Breast epithelium (tissue), 4 donors: ENCODE measurements at regions not wholly inside any gene's neighbourhood (a gene's known extent, or its start where the extent isn't known, plus 50 kb on each side); places are given as distances from the start of the nearest gene placed in this dataset.

Experiments
- DNase-seq, 2 donors: peaks; one replicate each; pipeline ENCODE4 v3.0.0-alpha.2; 2019; ENCODE audit warnings: low spot score in 2 of 2
- H3K27ac ChIP-seq, 2 donors: fragments of 200-600 bp; sonication (generic) in 1 of 2; one replicate each; pipeline ENCODE4 v1.5.1; 2016 to 2019; ENCODE audit warnings: mild to moderate bottlenecking in 1 of 2
- H3K27me3 ChIP-seq, 2 donors: fragments of 200-600 bp; sonication (generic) in 1 of 2; one replicate each; pipeline versions ENCODE4 v1.5.1 to v1.6.0; 2017 to 2019; ENCODE audit warnings: control low read depth in 1 of 2, mild to moderate bottlenecking in 1 of 2
- H3K36me3 ChIP-seq: fragments of 200-600 bp; one replicate; pipeline ENCODE4 v1.5.1; 2019
- H3K4me1 ChIP-seq, 2 donors: fragments of 200-600 bp; sonication (generic); one replicate each; pipeline ENCODE4 v1.5.1; 2016 to 2019; ENCODE audit warnings: control low read depth in 1 of 2
- H3K4me3 ChIP-seq, 3 donors: fragments of 200-600 bp; sonication (generic); 1 replicate in 2 of 3; 2 replicates in 1 of 3; pipeline ENCODE4 v1.5.1; 2016 to 2019; ENCODE audit warnings: mild to moderate bottlenecking in 3 of 3, moderate library complexity in 2 of 3
- H3K9me3 ChIP-seq, 2 donors: fragments of 200-600 bp; sonication (generic) in 1 of 2; one replicate each; pipeline ENCODE4 v1.5.1; 2016 to 2019; ENCODE audit warnings: control low read depth in 1 of 2
- POLR2A ChIP-seq: fragments of 450-650 bp; IDR thresholded peaks from one replicate; pipeline ENCODE4 v1.6.1; 2016; ENCODE audit warnings: antibody characterized with exemption, mild to moderate bottlenecking, moderate library complexity
- POLR2AphosphoS5 ChIP-seq, 3 donors: sonication (generic); formaldehyde crosslinking; IDR thresholded peaks; one replicate each; pipeline ENCODE4 v1.6.1; 2017; ENCODE audit warnings: antibody characterized with exemption in 3 of 3
- intact Hi-C: fragments of 100-400 bp; cut with DNase I; formaldehyde crosslinking; loops from one replicate; pipeline ENCODE4 v1.15.1; 2023; ENCODE audit warnings: low total_unique reads
- TF ChIP-seq, protein P1 (sequence below), 3 donors: fragments of 450-650 bp; IDR thresholded peaks; one replicate each; pipeline ENCODE4 v1.5.1; 2016 to 2017; ENCODE audit warnings: antibody characterized with exemption in 3 of 3, mild to moderate bottlenecking in 3 of 3, moderate library complexity in 3 of 3

GRCh38 chr12:78430551-78430950 lies 434.0 kb upstream of the SYT1 start:
- DNase-seq: no peak
- Histone ChIP-seq H3K27ac (no peak overlapping the region), H3K4me3 (no peak overlapping the region), H3K9me3 (peaks cover 0 to 6% of the 10 kb centered on the region in 2 donors), H3K4me1 (no peaks in the 10 kb centered on the region), H3K36me3 (no peaks in the 10 kb centered on the region), H3K27me3 (no peaks in the 10 kb centered on the region)
- TF ChIP-seq, protein P1, sequence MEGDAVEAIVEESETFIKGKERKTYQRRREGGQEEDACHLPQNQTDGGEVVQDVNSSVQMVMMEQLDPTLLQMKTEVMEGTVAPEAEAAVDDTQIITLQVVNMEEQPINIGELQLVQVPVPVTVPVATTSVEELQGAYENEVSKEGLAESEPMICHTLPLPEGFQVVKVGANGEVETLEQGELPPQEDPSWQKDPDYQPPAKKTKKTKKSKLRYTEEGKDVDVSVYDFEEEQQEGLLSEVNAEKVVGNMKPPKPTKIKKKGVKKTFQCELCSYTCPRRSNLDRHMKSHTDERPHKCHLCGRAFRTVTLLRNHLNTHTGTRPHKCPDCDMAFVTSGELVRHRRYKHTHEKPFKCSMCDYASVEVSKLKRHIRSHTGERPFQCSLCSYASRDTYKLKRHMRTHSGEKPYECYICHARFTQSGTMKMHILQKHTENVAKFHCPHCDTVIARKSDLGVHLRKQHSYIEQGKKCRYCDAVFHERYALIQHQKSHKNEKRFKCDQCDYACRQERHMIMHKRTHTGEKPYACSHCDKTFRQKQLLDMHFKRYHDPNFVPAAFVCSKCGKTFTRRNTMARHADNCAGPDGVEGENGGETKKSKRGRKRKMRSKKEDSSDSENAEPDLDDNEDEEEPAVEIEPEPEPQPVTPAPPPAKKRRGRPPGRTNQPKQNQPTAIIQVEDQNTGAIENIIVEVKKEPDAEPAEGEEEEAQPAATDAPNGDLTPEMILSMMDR (IDR thresholded peaks at IDR 0.05): no peak
- TF ChIP-seq POLR2A (no peak), POLR2AphosphoS5 (IDR thresholded peaks at IDR 0.05) (no peak)
- intact Hi-C loops: no loop called here

DNA sequence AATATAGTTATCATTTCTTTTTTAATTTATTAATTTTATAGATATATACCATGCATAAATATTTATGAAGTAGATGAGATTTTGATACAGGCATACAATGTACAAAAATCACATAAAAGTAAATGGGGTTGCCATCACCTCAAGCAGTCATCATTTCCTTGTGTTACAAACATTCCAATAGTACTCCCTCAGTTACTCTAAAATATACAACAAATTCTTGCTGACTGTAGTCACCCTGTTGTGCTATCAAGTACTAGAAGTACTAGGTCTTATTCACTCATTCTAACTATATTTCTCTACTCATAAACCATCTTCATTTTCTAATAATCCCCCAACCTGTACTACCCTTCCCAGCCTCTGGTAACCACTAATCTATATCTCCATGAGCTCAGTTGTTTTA lies 432.6 kb upstream of the SYT1 start:
- Histone ChIP-seq H3K36me3 (no peaks in the 10 kb centered on the region), H3K9me3 (peaks cover 0 to 6% of the 10 kb centered on the region in 2 donors), H3K4me1 (no peaks in the 10 kb centered on the region), H3K4me3 (no peak overlapping the region), H3K27me3 (no peaks in the 10 kb centered on the region), H3K27ac (no peak overlapping the region)
- DNase-seq: no peak
- intact Hi-C loops: no loop called here
- TF ChIP-seq POLR2AphosphoS5 (IDR thresholded peaks at IDR 0.05) (no peak), POLR2A (no peak)
- TF ChIP-seq, protein P1 (IDR thresholded peaks at IDR 0.05): no peak

DNA sequence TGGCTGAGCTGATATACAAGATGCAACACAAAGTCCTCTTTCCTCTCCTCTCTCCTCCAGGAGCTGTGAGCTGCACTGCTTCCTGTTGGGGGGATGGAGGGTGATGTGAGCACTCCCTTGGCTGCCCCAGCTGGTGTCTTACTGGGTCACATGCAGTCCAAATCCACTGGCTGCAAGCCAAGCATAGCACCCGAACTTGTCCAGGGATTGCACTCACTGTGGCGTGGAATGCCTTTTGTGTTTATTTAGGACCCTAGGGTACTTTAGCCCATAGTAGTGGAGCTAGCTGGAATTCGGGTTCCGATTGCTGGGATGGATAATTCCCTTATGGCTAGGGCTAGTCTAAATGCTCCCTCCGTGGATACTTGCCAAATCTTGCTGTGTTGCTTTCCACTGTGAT lies 424.9 kb upstream of the SYT1 start:
- Histone ChIP-seq H3K36me3 (no peaks in the 10 kb centered on the region), H3K4me1 (no peaks in the 10 kb centered on the region), H3K4me3 (no peak overlapping the region), H3K27ac (no peak overlapping the region), H3K9me3 (peaks cover 13 to 23% of the 10 kb centered on the region in 2 donors), H3K27me3 (no peaks in the 10 kb centered on the region)
- TF ChIP-seq POLR2A: no peak
- TF ChIP-seq, protein P1 (IDR thresholded peaks at IDR 0.05): no peak
- TF ChIP-seq POLR2AphosphoS5 (IDR thresholded peaks at IDR 0.05): no peak
- DNase-seq: no peak
- intact Hi-C loops: no loop called here

DNA sequence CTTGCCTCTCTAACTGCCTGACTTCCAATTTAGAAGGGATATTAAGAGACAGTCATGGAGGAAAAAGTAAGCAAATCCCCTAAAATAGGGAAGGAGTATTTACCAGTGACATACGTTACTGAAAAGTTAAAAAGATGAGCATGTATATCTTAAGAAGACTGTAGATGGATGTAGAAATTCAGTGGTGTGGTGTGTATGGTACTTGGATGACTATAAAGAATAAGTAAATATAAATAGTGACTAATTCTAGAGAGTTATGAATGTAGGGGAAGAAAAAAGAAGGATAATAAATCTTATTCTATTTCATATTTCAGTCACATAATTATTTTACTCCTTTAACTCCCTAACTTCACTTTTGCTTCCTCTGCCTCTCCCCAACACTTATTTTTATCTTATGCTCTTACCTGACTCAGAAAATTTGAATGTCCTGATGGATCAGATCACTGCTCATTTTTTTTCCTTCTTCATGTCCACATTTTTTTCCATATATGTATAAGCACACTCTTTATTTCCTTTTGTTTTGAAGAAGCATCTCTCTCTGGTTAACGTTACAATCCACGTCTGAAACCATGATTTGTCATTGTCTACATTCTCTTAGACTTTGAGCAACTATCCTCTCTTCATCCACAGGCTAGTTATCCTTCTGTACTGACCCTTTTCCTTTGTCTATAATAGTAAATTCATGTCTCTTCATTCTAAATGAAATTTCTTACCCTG lies 422.7 kb upstream of the SYT1 start:
- H3K9me3 ChIP-seq: peaks cover 13 to 23% of the 10 kb centered on the region in 2 donors
- TF ChIP-seq, protein P1 (IDR thresholded peaks at IDR 0.05): no peak
- TF ChIP-seq POLR2A: no peak
- TF ChIP-seq POLR2AphosphoS5 (IDR thresholded peaks at IDR 0.05): no peak
- no peak overlapping the region for H3K4me3 ChIP-seq
- H3K36me3 ChIP-seq: no peaks in the 10 kb centered on the region
- H3K4me1 ChIP-seq: no peaks in the 10 kb centered on the region
- intact Hi-C loops: no loop called here
- no peaks in the 10 kb centered on the region for H3K27me3 ChIP-seq
- no peak overlapping the region for H3K27ac ChIP-seq
- no peak for DNase-seq

DNA sequence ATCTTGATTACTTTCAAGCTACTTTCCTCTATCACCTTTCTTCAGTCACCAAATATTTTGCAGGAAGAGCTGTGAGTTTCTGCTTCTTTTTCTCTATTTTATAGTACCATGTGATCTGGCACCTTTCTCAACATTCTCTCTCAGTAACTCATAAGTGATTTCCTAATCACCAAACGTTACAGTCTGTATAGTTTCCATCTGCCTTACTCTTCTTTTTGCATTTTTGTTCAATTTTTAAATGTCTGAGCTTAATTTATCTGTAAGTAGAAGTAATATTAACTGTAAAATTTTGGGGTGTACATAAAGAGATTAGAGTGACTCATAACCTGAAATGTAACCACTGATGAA lies 422.1 kb upstream of the SYT1 start:
- no peak for TF ChIP-seq POLR2AphosphoS5 (IDR thresholded peaks at IDR 0.05)
- TF ChIP-seq, protein P1 (IDR thresholded peaks at IDR 0.05): no peak
- no peak for TF ChIP-seq POLR2A
- Histone ChIP-seq H3K36me3 (no peaks in the 10 kb centered on the region), H3K27ac (no peak overlapping the region), H3K9me3 (peaks cover 13 to 19% of the 10 kb centered on the region in 2 donors), H3K4me3 (no peak overlapping the region), H3K27me3 (no peaks in the 10 kb centered on the region), H3K4me1 (no peaks in the 10 kb centered on the region)
- no peak for DNase-seq
- intact Hi-C loops: no loop called here
